ENCODE measurements at regions not wholly inside any gene's neighbourhood (a gene's known extent, or its start where the extent isn't known, plus 50 kb on each side); places are given as distances from the start of the nearest gene placed in this dataset.
"Not testable (repeated sequence)": the region's sequence is repeated elsewhere in the genome, so short reads cannot be mapped to it uniquely, and the experiment has no call there.

GRCh38 chr4:4663028-4663427 lies 121.2 kb upstream of the STX18 start:
- no peak for DNase-seq

GRCh38 chr4:4662230-4662629 lies 120.4 kb upstream of the STX18 start:
- no peak for DNase-seq

- DNase-seq = no peak
These were observed 118.2 kb upstream of the STX18 start for GRCh38 chr4:4659871-4660651.

GRCh38 chr4:4658052-4658451 lies 116.2 kb upstream of the STX18 start:
- DNase-seq = no peak

- no peak for DNase-seq
These were observed 115.1 kb upstream of the STX18 start for GRCh38 chr4:4656977-4657376.

GRCh38 chr4:4655901-4656300 lies 114.1 kb upstream of the STX18 start:
- DNase-seq = no peak

- DNase-seq = no peak
These were observed 113.2 kb upstream of the STX18 start for GRCh38 chr4:4655011-4655410.

- no peak for DNase-seq
These were observed 110.2 kb upstream of the STX18 start for GRCh38 chr4:4651811-4652755.

- DNase-seq = no peak
These were observed 105.2 kb upstream of the STX18 start for GRCh38 chr4:4647041-4647440.

- no peak for DNase-seq
These were observed 103.9 kb upstream of the STX18 start for GRCh38 chr4:4645743-4646142.

GRCh38 chr4:4644277-4644676 lies 102.4 kb upstream of the STX18 start:
- not testable (repeated sequence) for DNase-seq

GRCh38 chr4:4643743-4644142 lies 101.9 kb upstream of the STX18 start:
- not testable (repeated sequence) for DNase-seq

GRCh38 chr4:4643306-4643705 lies 101.5 kb upstream of the STX18 start:
- no peak for DNase-seq

GRCh38 chr4:4642496-4643000 lies 100.7 kb upstream of the STX18 start:
- no peak for DNase-seq

GRCh38 chr4:4641661-4642495 lies 100.0 kb upstream of the STX18 start:
- DNase-seq = no peak

GRCh38 chr4:4641254-4641653 lies 99.4 kb upstream of the STX18 start:
- DNase-seq = no peak

- DNase-seq = no peak
These were observed 98.8 kb upstream of the STX18 start for GRCh38 chr4:4640692-4641091.

- no peak for DNase-seq
These were observed 97.5 kb upstream of the STX18 start for GRCh38 chr4:4639370-4639769.

GRCh38 chr4:4637710-4638109 lies 95.9 kb upstream of the STX18 start:
- DNase-seq = no peak

- DNase-seq = no peak
These were observed 91.6 kb upstream of the STX18 start for GRCh38 chr4:4633431-4633830.

- no peak for DNase-seq
These were observed 89.3 kb upstream of the STX18 start for GRCh38 chr4:4631150-4631549.

GRCh38 chr4:4627906-4628305 lies 86.1 kb upstream of the STX18 start:
- no peak for DNase-seq

- DNase-seq = no peak
These were observed 85.3 kb upstream of the STX18 start for GRCh38 chr4:4627111-4627510.
